ENCODE measurements at regions not wholly inside any gene's neighbourhood (a gene's known extent, or its start where the extent isn't known, plus 50 kb on each side); places are given as distances from the start of the nearest gene placed in this dataset.

GRCh38 chr12:29041621-29042020, 107.5 kb upstream of the FAR2 start:
- Histone ChIP-seq H3K27ac (ENCODE audit: poor library complexity, severe bottlenecking) (no peak overlapping the region), H3K4me1 (ENCODE audit: insufficient read depth, poor library complexity, severe bottlenecking) (no peaks in the 10 kb centered on the region), H3K9me3 (ENCODE audit: severe bottlenecking) (no peaks in the 10 kb centered on the region), H3K36me3 (ENCODE audit: low read depth) (no peaks in the 10 kb centered on the region), H3K27me3 (ENCODE audit: insufficient read depth, poor library complexity, severe bottlenecking) (no peaks in the 10 kb centered on the region), H3K4me3 (ENCODE audit: severe bottlenecking) (no peak overlapping the region)
- ATAC-seq (ENCODE audit: low read depth) (peak; percentile 56; the same call in 2 of the 3 replicates), DNase-seq (ENCODE audit: low spot score) (no peak)
- TF ChIP-seq CTCF (IDR thresholded peaks at IDR 0.05; ENCODE audit: poor library complexity, severe bottlenecking): no peak

GRCh38 chr12:29043069-29043468, 106.0 kb upstream of the FAR2 start:
- ATAC-seq (ENCODE audit: low read depth): no peak
- Histone ChIP-seq H3K27me3 (ENCODE audit: insufficient read depth, poor library complexity, severe bottlenecking) (no peaks in the 10 kb centered on the region), H3K36me3 (ENCODE audit: low read depth) (no peaks in the 10 kb centered on the region), H3K27ac (ENCODE audit: poor library complexity, severe bottlenecking) (no peak overlapping the region), H3K4me3 (ENCODE audit: severe bottlenecking) (no peak overlapping the region), H3K4me1 (ENCODE audit: insufficient read depth, poor library complexity, severe bottlenecking) (no peaks in the 10 kb centered on the region), H3K9me3 (ENCODE audit: severe bottlenecking) (no peaks in the 10 kb centered on the region)
- no peak for TF ChIP-seq CTCF (IDR thresholded peaks at IDR 0.05; ENCODE audit: poor library complexity, severe bottlenecking)
- DNase-seq (ENCODE audit: low spot score): no peak

DNA sequence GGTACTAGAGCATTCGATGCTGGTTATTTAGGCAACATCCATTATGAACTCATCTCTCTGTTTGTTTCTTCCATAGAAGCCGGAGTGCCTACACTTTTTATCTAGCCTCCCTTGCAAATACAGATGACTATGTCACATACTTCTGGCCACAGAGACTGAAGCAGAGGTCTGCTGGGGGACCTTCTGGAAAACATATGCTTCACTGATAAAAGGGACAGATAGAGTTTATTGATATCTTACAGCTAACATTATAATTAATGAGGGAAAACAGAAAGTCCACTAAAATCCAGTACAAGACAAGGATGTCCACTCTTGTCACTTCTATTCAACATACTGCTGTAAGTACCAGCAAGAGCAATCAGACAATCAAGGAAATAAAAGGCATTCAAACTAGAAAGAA, 104.3 kb upstream of the FAR2 start:
- Histone ChIP-seq H3K4me1 (ENCODE audit: insufficient read depth, poor library complexity, severe bottlenecking) (no peaks in the 10 kb centered on the region), H3K27me3 (ENCODE audit: insufficient read depth, poor library complexity, severe bottlenecking) (no peaks in the 10 kb centered on the region), H3K27ac (ENCODE audit: poor library complexity, severe bottlenecking) (no peak overlapping the region), H3K4me3 (ENCODE audit: severe bottlenecking) (no peak overlapping the region), H3K9me3 (ENCODE audit: severe bottlenecking) (no peaks in the 10 kb centered on the region), H3K36me3 (ENCODE audit: low read depth) (no peaks in the 10 kb centered on the region)
- ATAC-seq (ENCODE audit: low read depth) (no peak), DNase-seq (ENCODE audit: low spot score) (no peak)
- TF ChIP-seq CTCF (IDR thresholded peaks at IDR 0.05; ENCODE audit: poor library complexity, severe bottlenecking): no peak

DNA sequence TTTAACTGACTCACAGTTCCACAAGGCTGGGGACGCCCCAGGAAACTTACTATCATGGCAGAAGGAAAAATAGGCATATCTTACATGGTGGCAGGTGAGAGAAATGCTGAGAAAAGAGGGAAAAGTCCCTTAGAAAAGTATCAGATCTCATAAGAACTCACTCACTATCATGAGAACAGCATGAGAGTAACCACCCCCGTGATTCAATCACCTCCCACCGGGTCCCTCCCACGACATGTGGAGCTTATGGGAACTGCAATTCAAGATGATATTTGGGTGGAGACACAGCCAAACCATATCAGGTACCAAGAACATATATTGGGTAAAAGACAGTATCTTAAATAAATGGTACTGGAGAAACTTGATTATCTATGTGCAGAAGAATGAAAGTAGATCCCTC, 100.3 kb upstream of the FAR2 start:
- H3K36me3 ChIP-seq (ENCODE audit: low read depth): no peaks in the 10 kb centered on the region
- H3K27ac ChIP-seq (ENCODE audit: poor library complexity, severe bottlenecking): no peak overlapping the region
- DNase-seq (ENCODE audit: low spot score): no peak
- no peaks in the 10 kb centered on the region for H3K4me1 ChIP-seq (ENCODE audit: insufficient read depth, poor library complexity, severe bottlenecking)
- H3K9me3 ChIP-seq (ENCODE audit: severe bottlenecking): no peaks in the 10 kb centered on the region
- no peak for TF ChIP-seq CTCF (IDR thresholded peaks at IDR 0.05; ENCODE audit: poor library complexity, severe bottlenecking)
- H3K4me3 ChIP-seq (ENCODE audit: severe bottlenecking): no peak overlapping the region
- ATAC-seq (ENCODE audit: low read depth): no peak
- no peaks in the 10 kb centered on the region for H3K27me3 ChIP-seq (ENCODE audit: insufficient read depth, poor library complexity, severe bottlenecking)

GRCh38 chr12:29050503-29050902, 98.6 kb upstream of the FAR2 start:
- Histone ChIP-seq H3K4me1 (ENCODE audit: insufficient read depth, poor library complexity, severe bottlenecking) (no peaks in the 10 kb centered on the region), H3K36me3 (ENCODE audit: low read depth) (no peaks in the 10 kb centered on the region), H3K9me3 (ENCODE audit: severe bottlenecking) (no peaks in the 10 kb centered on the region), H3K27me3 (ENCODE audit: insufficient read depth, poor library complexity, severe bottlenecking) (no peaks in the 10 kb centered on the region), H3K27ac (ENCODE audit: poor library complexity, severe bottlenecking) (no peak overlapping the region), H3K4me3 (ENCODE audit: severe bottlenecking) (no peak overlapping the region)
- DNase-seq (ENCODE audit: low spot score): no peak
- TF ChIP-seq CTCF (IDR thresholded peaks at IDR 0.05; ENCODE audit: poor library complexity, severe bottlenecking): no peak
- no peak for ATAC-seq (ENCODE audit: low read depth)
